ENCODE measurements at regions not wholly inside any gene's neighbourhood (a gene's known extent, or its start where the extent isn't known, plus 50 kb on each side); places are given as distances from the start of the nearest gene placed in this dataset.
"Not testable (repeated sequence)": the region's sequence is repeated elsewhere in the genome, so short reads cannot be mapped to it uniquely, and the experiment has no call there.

DNA sequence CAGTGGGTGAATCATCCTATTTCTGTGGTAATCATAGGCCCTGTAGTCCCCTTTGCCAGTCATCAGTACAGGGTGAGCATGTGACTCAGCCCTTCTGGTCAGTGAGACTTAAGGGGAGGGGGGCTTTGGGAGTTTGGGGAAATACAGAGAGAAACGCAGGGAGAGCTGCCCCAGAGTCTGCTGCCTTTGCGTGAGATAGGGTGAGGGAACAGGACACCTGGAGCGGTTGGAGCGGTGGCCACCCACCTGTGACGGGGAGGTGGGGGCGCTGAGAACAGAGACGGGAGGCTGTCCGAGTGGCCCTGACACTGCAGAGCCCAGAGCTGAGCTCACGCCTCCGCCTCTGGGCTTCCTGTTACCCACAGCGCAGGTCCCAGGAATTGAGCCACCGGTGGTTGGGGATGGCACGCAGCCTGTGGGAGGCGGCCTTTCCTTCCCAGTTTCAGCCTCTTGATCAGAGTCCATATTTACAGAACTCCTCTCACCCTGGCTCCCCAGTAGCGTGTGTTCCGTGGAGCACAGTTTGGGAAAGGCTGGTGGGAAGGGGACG lies 92.0 kb upstream of the ERCC6L2 start:
- DNase-seq: no peak

DNA sequence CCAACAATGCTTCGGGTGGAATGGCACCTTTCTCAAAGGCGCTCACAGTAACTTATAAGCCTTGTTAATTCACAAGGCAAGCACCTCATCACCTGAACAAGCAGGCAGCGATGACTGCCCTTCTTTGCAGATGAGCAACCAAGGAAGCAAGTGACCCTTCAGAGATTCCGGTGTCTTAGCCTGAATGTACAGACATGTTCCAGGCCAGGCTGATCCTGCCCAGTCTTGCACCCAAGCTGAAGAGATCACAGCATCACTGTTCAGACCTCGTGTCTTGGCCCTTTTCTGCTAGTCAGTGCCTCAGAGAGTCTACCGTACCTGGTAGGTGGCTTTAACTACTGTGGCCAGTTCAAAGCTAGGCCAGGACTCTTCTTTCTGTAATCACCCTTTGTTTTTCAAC lies 94.7 kb upstream of the ERCC6L2 start:
- DNase-seq: no peak

GRCh38 chr9:95780121-95780520 lies 95.4 kb upstream of the ERCC6L2 start:
- DNase-seq: no peak

DNA sequence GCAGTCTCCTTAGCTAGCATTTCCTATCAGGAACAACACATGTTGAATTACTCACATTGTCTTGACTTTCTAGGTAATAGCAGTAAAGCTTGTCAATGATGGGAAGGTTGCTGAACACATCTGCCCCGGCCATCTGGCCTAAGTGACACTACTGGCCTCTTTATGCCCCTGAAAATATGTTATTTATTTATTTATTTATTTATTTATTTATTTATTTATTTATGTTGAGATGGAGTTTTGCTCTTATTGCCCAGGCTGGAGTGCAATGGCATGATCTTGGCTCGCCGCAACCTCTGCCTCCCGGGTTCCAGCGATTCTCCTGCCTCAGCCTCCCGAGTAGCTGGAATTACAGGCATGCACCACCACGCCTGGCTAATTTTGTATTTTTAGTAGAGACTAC lies 95.9 kb upstream of the ERCC6L2 start:
- not testable (repeated sequence) for DNase-seq

DNA sequence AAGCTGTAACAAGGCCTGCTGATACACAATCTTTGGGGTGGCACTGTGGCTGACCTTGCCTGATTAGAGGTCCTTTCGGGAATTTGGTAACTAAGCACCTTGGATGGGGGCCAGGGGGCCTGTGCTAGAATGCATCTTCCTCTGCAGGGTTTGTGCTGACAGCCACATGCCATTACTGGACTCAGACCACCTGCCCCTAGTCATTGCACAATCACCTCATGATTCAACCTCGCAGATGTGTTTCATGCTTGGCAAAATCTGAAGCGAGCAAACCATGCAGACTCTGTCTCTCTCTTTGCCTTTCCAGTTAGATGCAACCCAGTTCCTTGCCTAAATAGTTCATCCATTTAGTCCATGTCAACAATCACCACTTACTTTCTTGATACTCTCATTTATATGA lies 96.5 kb upstream of the ERCC6L2 start:
- no peak for DNase-seq

DNA sequence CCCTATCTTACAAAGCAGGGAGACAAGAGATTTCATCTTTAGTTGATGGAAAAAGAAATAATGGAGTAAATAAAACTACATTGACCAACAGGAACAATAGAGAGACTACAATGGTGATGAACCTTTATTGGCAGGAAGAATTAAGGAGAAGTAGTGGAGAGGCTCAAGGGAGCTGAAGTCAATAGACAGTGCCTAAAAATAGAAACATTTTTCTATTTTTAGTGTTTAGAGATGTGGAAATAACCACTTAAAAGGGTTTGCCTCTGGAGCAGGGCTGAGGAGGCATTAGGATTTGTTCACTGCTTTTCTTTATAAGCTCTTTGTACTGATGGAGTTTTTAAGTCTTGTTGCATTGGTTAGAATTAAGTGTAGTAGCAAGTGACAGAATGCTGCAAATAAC lies 98.4 kb upstream of the ERCC6L2 start:
- DNase-seq: no peak

GRCh38 chr9:95776176-95776575 lies 99.3 kb upstream of the ERCC6L2 start:
- DNase-seq: no peak

- no peak for DNase-seq
Measured at GRCh38 chr9:95775191-95775590, 100.3 kb upstream of the ERCC6L2 start.

DNA sequence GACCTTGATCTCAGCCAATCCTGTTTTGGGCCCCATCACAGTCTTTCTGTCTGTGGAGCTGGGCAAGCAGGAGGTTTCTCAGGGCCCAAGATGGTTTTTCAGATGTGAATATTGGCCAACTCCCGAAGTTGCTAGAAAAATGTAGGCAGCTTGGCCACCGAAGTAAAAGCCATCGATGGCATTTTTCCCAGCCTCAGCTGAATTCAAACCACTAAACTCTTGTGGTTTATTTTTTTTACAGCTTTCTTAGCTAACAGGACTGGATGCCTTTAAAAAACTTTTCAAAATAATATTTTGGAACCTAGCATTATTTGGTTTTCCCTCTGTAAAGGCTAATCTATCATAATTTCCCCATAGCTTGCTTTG lies 102.5 kb upstream of the ERCC6L2 start:
- no peak for DNase-seq

GRCh38 chr9:95772320-95773052 lies 103.0 kb upstream of the ERCC6L2 start:
- DNase-seq: no peak

DNA sequence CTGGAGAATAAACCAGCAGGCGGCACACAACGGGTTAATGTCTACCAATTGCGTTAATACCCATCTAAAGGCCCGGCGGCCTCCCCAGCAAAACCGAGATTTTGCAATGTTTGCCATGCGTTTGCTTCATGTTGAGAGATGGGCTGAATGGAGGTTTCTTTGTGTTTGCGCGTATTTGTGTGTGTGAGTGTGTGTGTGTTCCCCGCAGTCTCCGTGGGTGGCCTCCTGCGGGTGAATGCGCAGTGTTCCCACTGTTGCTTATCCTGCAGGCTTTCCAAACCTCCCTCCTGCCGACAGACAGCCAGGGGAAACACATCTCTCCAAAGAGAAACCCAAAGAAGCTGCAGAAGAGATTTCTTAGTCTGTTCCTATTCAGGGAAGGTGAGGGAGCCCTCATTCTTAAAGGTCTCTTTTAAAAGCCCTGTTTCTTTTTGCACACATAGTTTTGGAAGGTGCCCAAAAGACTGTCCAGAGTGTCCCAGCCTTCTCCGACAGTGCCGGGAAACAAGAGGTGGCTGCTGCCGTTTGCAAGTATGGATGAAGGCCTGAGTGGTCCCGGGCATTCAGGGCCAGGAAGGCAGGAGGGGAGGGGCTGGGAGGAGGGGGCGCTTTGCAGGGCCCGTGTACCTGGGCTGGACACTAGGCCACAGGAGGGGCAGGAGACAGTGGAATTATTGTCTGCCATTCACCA lies 103.8 kb upstream of the ERCC6L2 start:
- no peak for DNase-seq

DNA sequence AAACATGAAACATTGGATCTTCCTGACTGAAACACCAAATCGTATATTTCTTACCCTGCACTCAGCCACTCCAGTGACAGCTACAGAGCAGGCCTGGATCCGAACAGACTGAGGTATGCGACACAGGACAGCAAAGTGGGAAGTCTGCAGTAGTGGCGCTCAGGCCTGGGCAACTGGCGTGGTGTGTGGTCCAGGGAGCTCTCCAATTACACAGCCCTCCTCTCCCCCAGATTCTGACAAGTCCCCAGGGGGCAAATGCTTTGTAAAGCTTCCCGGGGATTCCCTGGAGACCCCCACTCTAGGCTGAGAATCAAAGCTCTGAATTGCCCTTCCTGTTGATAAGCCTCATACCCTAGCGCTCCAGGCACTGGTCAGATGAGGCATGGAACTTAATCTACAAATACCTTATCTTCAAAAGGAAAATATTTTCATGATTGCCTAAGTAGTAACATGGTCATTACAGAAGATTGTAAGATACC lies 104.8 kb upstream of the ERCC6L2 start:
- no peak for DNase-seq

- DNase-seq: no peak
Measured at GRCh38 chr9:95769909-95770433, 105.5 kb upstream of the ERCC6L2 start.

DNA sequence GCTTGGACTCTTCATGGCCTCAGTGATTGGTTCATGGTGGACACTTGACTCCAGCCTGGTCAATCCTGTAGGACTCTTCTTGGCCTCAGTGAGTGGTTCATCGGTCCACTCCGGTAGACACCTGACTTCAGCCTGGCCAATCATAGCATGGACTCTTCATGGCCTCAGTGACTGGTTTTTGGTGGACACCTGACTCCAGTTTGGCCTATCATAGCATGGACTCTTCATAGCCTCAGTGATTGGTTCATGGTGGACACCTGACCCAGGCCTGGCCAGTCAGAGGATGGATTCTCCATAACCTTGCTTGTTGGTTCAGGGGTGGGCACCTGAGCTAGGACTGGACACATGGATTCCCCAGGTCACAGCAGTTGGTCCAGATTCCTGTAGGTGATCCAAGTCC lies 106.0 kb upstream of the ERCC6L2 start:
- DNase-seq: no peak

DNA sequence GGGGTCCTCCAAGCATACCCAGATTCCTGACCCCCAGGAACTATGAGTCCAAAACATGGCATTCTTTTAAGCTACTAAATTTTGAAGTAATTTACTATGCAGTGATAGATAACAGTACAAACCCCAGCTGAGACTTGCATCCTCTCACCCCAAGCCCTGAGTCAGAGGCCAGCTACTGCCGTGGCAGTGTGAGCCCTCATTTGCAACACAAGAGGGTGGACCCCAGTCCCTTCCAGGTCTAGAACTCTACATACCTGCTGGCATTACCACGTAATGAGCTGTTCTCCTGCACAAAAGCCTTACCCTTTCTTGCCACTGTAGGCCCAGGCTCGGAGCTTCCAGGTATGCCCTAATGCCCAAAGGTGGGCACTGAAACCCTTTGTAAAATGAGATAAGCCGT lies 108.6 kb upstream of the ERCC6L2 start:
- no peak for DNase-seq

- no peak for DNase-seq
Measured at GRCh38 chr9:95764533-95765319, 110.8 kb upstream of the ERCC6L2 start.

DNA sequence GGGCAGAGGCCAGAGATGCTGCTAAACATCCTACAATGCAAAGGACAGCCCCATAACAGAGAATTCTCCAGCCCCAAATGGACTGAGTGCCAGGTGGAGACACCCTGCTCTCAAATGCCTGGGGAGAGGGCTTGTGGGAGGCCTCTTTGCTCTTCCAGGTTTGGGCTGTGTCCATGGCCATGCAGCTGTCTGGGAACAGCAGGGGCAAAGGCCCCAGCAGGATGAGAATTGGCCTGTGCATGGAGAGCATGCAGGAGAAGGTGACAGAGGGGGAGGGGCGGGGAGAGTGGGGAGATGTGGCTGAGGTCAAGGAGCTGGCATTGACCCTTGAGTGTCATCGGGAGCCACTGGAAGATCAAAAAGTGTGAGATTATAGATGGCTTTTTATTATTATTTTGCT lies 111.5 kb upstream of the ERCC6L2 start:
- DNase-seq: no peak

GRCh38 chr9:95763006-95763405 lies 112.5 kb upstream of the ERCC6L2 start:
- DNase-seq: no peak

GRCh38 chr9:95762322-95762721 lies 113.2 kb upstream of the ERCC6L2 start:
- DNase-seq: no peak

DNA sequence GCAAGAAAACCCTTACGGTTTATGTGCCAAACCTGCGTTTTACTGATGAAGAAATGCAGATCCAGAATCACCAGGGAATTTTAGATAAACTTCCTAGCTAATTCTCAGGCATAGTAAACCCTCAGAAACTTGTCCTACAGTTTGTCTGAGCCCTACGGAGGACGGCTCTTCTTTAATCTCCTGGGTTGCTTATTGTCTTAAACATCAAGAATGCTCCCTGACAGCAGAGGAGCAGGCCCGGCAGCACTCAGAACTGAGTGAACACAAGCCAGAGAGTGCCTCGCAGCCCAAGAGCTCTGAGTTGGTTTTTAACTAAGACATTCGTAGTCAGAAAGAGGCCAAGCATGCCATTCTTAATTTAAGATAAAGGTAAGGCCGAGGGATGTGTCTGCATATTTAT lies 114.7 kb upstream of the ERCC6L2 start:
- DNase-seq: no peak

- DNase-seq: no peak
Measured at GRCh38 chr9:95757439-95757838, 118.1 kb upstream of the ERCC6L2 start.

GRCh38 chr9:95756986-95757385 lies 118.5 kb upstream of the ERCC6L2 start:
- DNase-seq: no peak

GRCh38 chr9:95756101-95756500 lies 119.4 kb upstream of the ERCC6L2 start:
- DNase-seq: no peak

DNA sequence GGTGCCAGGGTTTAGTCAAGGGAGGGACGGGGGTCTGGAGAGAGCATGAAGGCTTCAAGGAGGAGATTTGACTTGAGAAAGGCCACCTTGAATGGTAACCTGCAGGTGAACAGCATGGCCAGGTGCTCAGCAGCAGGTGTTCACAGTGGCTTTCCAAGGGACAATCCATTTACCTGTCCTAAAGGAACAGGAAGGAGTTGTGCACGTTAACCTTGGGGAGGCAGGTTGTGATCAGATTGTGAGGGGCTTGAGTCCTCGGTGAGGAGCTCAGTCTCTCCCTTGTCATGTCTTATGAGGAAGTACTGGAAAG lies 120.1 kb upstream of the ERCC6L2 start:
- DNase-seq: no peak
